ENCODE measurements at regions not wholly inside any gene's neighbourhood (a gene's known extent, or its start where the extent isn't known, plus 50 kb on each side); places are given as distances from the start of the nearest gene placed in this dataset.

GRCh38 chr3:22952860-22953259 is 250.3 kb upstream of the UBE2E2 start:
- H3K27ac ChIP-seq: no peak overlapping the region
- TF ChIP-seq ZFX (IDR thresholded peaks at IDR 0.05; ENCODE audit: borderline replicate concordance): no peak
- TF ChIP-seq, protein P1, sequence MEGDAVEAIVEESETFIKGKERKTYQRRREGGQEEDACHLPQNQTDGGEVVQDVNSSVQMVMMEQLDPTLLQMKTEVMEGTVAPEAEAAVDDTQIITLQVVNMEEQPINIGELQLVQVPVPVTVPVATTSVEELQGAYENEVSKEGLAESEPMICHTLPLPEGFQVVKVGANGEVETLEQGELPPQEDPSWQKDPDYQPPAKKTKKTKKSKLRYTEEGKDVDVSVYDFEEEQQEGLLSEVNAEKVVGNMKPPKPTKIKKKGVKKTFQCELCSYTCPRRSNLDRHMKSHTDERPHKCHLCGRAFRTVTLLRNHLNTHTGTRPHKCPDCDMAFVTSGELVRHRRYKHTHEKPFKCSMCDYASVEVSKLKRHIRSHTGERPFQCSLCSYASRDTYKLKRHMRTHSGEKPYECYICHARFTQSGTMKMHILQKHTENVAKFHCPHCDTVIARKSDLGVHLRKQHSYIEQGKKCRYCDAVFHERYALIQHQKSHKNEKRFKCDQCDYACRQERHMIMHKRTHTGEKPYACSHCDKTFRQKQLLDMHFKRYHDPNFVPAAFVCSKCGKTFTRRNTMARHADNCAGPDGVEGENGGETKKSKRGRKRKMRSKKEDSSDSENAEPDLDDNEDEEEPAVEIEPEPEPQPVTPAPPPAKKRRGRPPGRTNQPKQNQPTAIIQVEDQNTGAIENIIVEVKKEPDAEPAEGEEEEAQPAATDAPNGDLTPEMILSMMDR (IDR thresholded peaks at IDR 0.05): no peak

DNA sequence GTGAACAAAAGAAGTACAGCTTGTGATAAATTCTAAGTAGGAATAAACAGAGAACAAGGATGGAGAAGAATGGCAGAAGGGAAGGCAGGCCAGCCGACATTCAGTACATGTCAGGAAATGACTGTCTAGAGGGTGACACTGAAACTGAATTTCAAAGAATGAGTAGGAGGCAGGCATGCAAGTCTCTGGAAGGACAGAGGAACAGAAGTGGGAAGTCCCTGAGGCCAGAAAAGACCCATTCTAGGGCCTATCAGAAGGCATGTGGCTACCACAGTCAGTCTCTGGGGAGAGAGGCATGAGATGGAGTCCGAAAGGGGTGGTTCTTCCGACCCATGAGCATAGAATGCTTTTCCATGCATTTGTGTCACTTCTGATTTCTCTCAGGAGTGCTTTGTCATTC is 243.5 kb upstream of the UBE2E2 start:
- TF ChIP-seq ZFX (IDR thresholded peaks at IDR 0.05; ENCODE audit: borderline replicate concordance): no peak
- TF ChIP-seq, protein P1 (IDR thresholded peaks at IDR 0.05): no peak
- no peak overlapping the region for H3K27ac ChIP-seq

DNA sequence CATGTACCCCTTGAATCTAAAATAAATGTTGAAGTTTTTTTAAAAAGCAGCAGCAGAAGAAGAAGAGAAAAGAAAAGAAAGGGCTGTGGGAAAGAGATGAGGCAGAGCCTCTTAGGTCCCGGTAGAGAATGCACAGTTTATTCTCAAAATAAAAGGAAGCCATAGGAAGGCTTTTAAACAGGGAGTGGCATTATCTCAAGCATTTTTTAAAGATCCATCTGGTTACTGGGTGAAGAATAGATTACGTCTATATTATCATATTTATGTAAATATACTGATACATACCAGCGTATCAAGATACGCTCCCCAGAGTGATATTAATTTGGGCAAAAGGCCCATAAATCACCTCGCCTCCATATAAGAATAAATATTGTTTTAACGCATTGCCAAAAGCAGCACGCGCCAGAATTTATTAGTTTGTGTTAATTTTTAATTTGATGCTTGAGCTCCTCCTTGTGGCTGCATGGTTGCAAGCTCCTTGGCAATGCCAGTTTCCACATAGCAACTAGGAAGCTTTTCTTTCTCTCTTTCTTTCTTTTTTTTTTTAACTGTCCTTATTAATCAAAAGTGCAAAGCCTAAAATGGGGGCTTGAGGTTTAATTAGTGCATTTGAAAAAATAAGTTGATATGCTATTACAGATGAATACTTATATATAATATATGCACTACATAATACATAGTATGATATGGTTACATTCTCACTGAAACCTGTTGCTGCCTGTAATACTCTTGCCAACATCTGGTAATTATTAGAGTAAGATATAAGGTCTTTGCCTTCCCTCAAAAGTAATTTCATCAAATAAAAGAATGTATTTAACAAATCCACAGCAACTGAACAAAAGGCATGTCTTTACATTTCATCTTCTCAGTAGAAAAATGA is 242.8 kb upstream of the UBE2E2 start:
- no peak for TF ChIP-seq ZFX (IDR thresholded peaks at IDR 0.05; ENCODE audit: borderline replicate concordance)
- TF ChIP-seq, protein P1 (IDR thresholded peaks at IDR 0.05): peak; percentile 85
- H3K27ac ChIP-seq: no peak overlapping the region

DNA sequence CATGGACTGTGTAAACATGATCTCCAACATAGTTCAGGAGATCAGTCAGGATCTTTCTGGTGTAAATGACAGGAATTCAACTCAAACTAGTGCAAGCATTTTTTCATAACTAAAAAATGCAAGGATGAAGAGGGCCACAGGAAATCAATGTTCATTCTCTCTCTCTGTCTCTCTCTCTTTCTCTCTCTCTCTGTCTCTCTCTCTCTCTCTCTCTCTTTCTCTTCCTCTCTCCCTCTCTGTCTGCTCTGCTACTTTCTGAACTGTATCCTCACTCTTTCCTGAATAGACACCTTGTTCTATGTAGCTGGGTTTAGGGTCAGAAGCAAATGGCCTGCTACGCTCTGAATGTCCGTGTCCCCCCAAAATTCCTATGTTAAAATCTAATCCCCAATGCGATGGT is 240.9 kb upstream of the UBE2E2 start:
- no peak for TF ChIP-seq ZFX (IDR thresholded peaks at IDR 0.05; ENCODE audit: borderline replicate concordance)
- TF ChIP-seq, protein P1 (IDR thresholded peaks at IDR 0.05): no peak
- H3K27ac ChIP-seq: no peak overlapping the region

DNA sequence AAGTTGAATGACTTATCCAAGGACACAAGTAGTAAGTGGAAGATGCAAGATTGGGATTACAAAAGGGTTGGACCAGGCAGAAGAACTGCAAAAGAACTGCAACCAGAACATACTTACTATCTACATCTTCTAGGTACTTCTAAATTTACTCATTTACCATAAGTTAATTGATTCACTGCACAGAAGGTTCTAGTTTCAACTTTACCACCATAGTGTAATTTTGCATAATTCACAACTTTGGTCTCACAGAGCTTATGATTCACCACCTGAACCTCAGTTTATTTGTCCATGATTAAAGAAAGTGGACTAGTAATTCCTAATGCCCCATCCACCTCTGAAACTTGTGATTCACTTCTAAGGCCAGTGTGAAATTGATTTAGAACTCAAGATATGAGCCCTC is 236.8 kb upstream of the UBE2E2 start:
- no peak overlapping the region for H3K27ac ChIP-seq
- no peak for TF ChIP-seq ZFX (IDR thresholded peaks at IDR 0.05; ENCODE audit: borderline replicate concordance)
- TF ChIP-seq, protein P1 (IDR thresholded peaks at IDR 0.05): no peak

DNA sequence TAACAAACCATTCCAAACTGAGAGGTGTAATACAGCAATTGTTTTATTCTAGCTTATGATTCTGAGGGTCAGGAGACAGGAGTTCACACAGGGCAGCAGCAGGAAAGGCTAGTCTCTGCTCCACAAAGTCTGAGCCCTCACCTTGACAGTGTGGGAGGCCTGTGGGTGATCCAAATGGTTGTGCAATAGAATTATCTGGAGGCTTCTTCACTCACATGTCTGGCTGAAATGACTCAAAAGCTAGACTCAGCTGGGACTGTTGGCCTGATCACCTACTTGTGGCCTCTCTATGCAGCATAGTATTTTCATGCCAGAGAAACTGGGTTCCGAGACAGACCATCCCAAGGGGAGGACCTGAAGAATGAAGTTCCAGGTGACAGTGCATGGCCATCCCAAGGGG is 233.9 kb upstream of the UBE2E2 start:
- no peak overlapping the region for H3K27ac ChIP-seq
- TF ChIP-seq ZFX (IDR thresholded peaks at IDR 0.05; ENCODE audit: borderline replicate concordance): no peak
- TF ChIP-seq, protein P1 (IDR thresholded peaks at IDR 0.05): no peak

GRCh38 chr3:22971497-22971896 is 231.6 kb upstream of the UBE2E2 start:
- TF ChIP-seq, protein P1 (IDR thresholded peaks at IDR 0.05): no peak
- H3K27ac ChIP-seq: no peak overlapping the region

All from 22Rv1 (cell line).